HepG2 (cell line): ENCODE measurements at regions not wholly inside any gene's neighbourhood (a gene's known extent, or its start where the extent isn't known, plus 50 kb on each side); places are given as distances from the start of the nearest gene placed in this dataset.
"Not testable (repeated sequence)": the region's sequence is repeated elsewhere in the genome, so short reads cannot be mapped to it uniquely, and the experiment has no call there.

Experiments used
- ATAC-seq: fragments of 200-7000 bp; cut with Tn5 transposase; 3 replicates; pipeline ENCODE4 v1.9.1; 2020; ENCODE audit warnings: mild to moderate bottlenecking, moderate library complexity
- BruUV-seq: library from RNA; stranded (reverse); fragments of 400-500 nt; replicated peaks from 2 replicates; lab custom pipeline; 2021; lab: Mats Ljungman, UMichigan
- CTCF ChIA-PET: fragments of 300-600 bp; formaldehyde crosslinking; extraction: SDS; loops from one replicate; lab custom pipeline; 2021; ENCODE audit warnings: low total read pairs, inconsistent platforms, low intra/inter-chr PET ratio; lab: Yijun Ruan, JAX
- POLR2A ChIA-PET: fragments of 350-600 bp; sonication (Branson Sonifier 250); formaldehyde crosslinking; loops from one replicate; lab custom pipeline; 2020; ENCODE audit warnings: antibody characterized with exemption, inconsistent platforms; lab: Yijun Ruan, JAX
- DNase-seq: peaks from one replicate; pipeline ENCODE4 v3.0.0-alpha.2; 2015; ENCODE audit warnings: low spot score
- FAIRE-seq: peaks from 3 replicates; lab custom pipeline; 2011; peaks lifted over from hg19 to GRCh38; lab: Jason Lieb, UNC
- H2AFZ ChIP-seq: one replicate; pipeline ENCODE4 v1.6.1; 2011; ENCODE audit warnings: low read length, inconsistent platforms
- H3K27ac ChIP-seq: fragments of 300-600 bp; 3 replicates; pipeline ENCODE4 v1.8.0; 2011; ENCODE audit warnings: mixed run types, mild to moderate bottlenecking, mixed read lengths, low read length, inconsistent platforms; ENCODE audit not compliant: insufficient read depth; ENCODE audit errors: extremely low read length
- H3K27me3 ChIP-seq, 2 experiments: fragments of 200-600 bp in 1 of 2; 2 replicates in 1 of 2; 3 replicates in 1 of 2; pipeline versions ENCODE4 v1.6.0 to v1.8.0; 2011; ENCODE audit warnings: low read length in 2 of 2, mild to moderate bottlenecking in 2 of 2, moderate library complexity in 2 of 2, inconsistent platforms in 1 of 2; ENCODE audit not compliant: insufficient read depth in 2 of 2, control insufficient read depth in 1 of 2
- H3K36me3 ChIP-seq, 2 experiments: fragments of 200-600 bp in 1 of 2; replicated peaks in 1 of 2; 2 replicates in 1 of 2; 3 replicates in 1 of 2; pipeline versions ENCODE4 v1.5.1 to v1.8.0; 2011; ENCODE audit warnings: low read length in 2 of 2, inconsistent platforms in 1 of 2; ENCODE audit not compliant: insufficient read depth in 2 of 2, control insufficient read depth in 1 of 2
- H3K4me1 ChIP-seq: 2 replicates; pipeline ENCODE4 v1.5.1; 2012; ENCODE audit warnings: low read length, inconsistent platforms; ENCODE audit not compliant: insufficient read depth
- H3K4me2 ChIP-seq: 2 replicates; pipeline ENCODE4 v1.6.0; 2011; ENCODE audit warnings: low read depth, low read length, inconsistent platforms
- H3K4me3 ChIP-seq, 3 experiments: fragments of 200-600 bp in 1 of 3; sonication (generic), shearing (Covaris generic) in 1 of 3; replicated peaks in 1 of 3; 2 replicates each; pipeline ENCODE4 v1.5.1; 2011 to 2016; ENCODE audit warnings: low read length in 3 of 3, inconsistent platforms in 2 of 3, low read depth in 2 of 3, mild to moderate bottlenecking in 2 of 3, control low read depth in 1 of 3, mixed read lengths in 1 of 3; ENCODE audit not compliant: insufficient read depth in 1 of 3
- H3K79me2 ChIP-seq: one replicate; pipeline ENCODE4 v1.6.1; 2011; ENCODE audit warnings: low read length, inconsistent platforms; ENCODE audit not compliant: insufficient read depth
- H3K9ac ChIP-seq: 2 replicates; pipeline ENCODE4 v1.6.0; 2011; ENCODE audit warnings: mild to moderate bottlenecking, low read depth, low read length, inconsistent platforms; ENCODE audit not compliant: insufficient read depth
- H3K9me3 ChIP-seq: 2 replicates; pipeline ENCODE4 v1.5.1; 2012; ENCODE audit warnings: mild to moderate bottlenecking, low read length
- H4K20me1 ChIP-seq: 2 replicates; pipeline ENCODE4 v1.6.0; 2011; ENCODE audit warnings: inconsistent platforms, mild to moderate bottlenecking, low read length, moderate library complexity; ENCODE audit not compliant: insufficient read depth
- AHR ChIP-seq: IDR thresholded peaks from 2 replicates; pipeline ENCODE4 v1.6.1; 2018; ENCODE audit warnings: missing genetic modification reagents, missing compliant biosample characterization
- AKAP8 ChIP-seq: sonication (generic); formaldehyde crosslinking; IDR thresholded peaks from 2 replicates; pipeline ENCODE4 v1.5.1; 2020; ENCODE audit warnings: mild to moderate bottlenecking, missing genetic modification reagents
- CREB1 ChIP-seq, 2 experiments: fragments of 450-650 bp in 1 of 2; IDR thresholded peaks; 2 replicates each; pipeline ENCODE4 v1.6.1; 2016 to 2017; ENCODE audit warnings: control low read depth in 1 of 2, mild to moderate bottlenecking in 1 of 2, missing compliant biosample characterization in 1 of 2, missing genetic modification characterization in 1 of 2
- EHMT2 ChIP-seq: fragments of 200-600 bp; sonication (generic); IDR thresholded peaks from 2 replicates; pipeline ENCODE4 v1.7.0; 2017; ENCODE audit warnings: antibody characterized with exemption, low read depth, low read length, borderline replicate concordance
- ESRRA ChIP-seq: sonication (generic); formaldehyde crosslinking; IDR thresholded peaks from 2 replicates; pipeline ENCODE4 v1.5.1; 2020; ENCODE audit warnings: mild to moderate bottlenecking, low read depth, missing genetic modification reagents
- NR2F2 ChIP-seq: IDR thresholded peaks from 2 replicates; pipeline ENCODE4 v1.6.1; 2012; ENCODE audit warnings: low read depth, inconsistent platforms, borderline replicate concordance
- RAD21 ChIP-seq: fragments of 450-650 bp; formaldehyde crosslinking; IDR thresholded peaks from 2 replicates; pipeline ENCODE4 v1.5.0; 2020; ENCODE audit warnings: mild to moderate bottlenecking
- SMAD9 ChIP-seq: sonication (generic); formaldehyde crosslinking; IDR thresholded peaks from 2 replicates; pipeline ENCODE4 v1.5.1; 2020; ENCODE audit warnings: mild to moderate bottlenecking, missing genetic modification reagents
- TBX3 ChIP-seq: fragments of 450-650 bp; IDR thresholded peaks from 2 replicates; pipeline ENCODE4 v1.6.1; 2017; ENCODE audit warnings: antibody characterized with exemption, mild to moderate bottlenecking, inconsistent platforms, borderline replicate concordance
- ZC3H13 ChIP-seq: sonication (generic); formaldehyde crosslinking; IDR thresholded peaks from 2 replicates; pipeline ENCODE4 v1.8.1; 2023; ENCODE audit warnings: mild to moderate bottlenecking, missing genetic modification reagents, moderate library complexity
- ZFP37 ChIP-seq: sonication (generic); formaldehyde crosslinking; IDR thresholded peaks from 2 replicates; pipeline ENCODE4 v1.4.0; 2020; ENCODE audit warnings: missing genetic modification reagents, borderline replicate concordance
- ZNF281 ChIP-seq: sonication (generic); formaldehyde crosslinking; IDR thresholded peaks from 2 replicates; pipeline ENCODE4 v1.4.0; 2020; ENCODE audit warnings: missing genetic modification reagents, borderline replicate concordance
- ZNF3 ChIP-seq: IDR thresholded peaks from 2 replicates; pipeline ENCODE4 v1.7.0; 2017; ENCODE audit warnings: inconsistent platforms
- ZNF678 ChIP-seq: sonication (generic); formaldehyde crosslinking; IDR thresholded peaks from 2 replicates; pipeline ENCODE4 v1.4.0; 2020; ENCODE audit warnings: mild to moderate bottlenecking, missing genetic modification reagents
- WGBS: methylation state at CpG from one replicate; pipeline ENCODE4 v1.1.6; 2017; ENCODE audit warnings: low lambda C conversion rate; 5-methylcytosine and 5-hydroxymethylcytosine counted together
- in situ Hi-C: cut with HindIII; loops from 2 replicates; pipeline ENCODE4 v1.10.0; 2017; ENCODE audit warnings: low pct_unique_long_range_greater_than_20kb; ENCODE audit not compliant: extremely low pct_ligation_motif_present
- intact Hi-C: fragments of 100-400 bp; cut with micrococcal nuclease; formaldehyde crosslinking; loops from one replicate; pipeline ENCODE4 v1.10.0; 2022; ENCODE audit not compliant: unreplicated experiment

GRCh38 chr12:131344715-131345520, 366.0 kb upstream of the SFSWAP start:
- H3K27ac ChIP-seq; H4K20me1 ChIP-seq; H3K79me2 ChIP-seq; H3K4me3 ChIP-seq; H3K36me3 ChIP-seq; ATAC-seq; H3K9me3 ChIP-seq; H3K4me1 ChIP-seq; DNase-seq; FAIRE-seq; in situ Hi-C loops; POLR2A ChIA-PET; H3K9ac ChIP-seq; BruUV-seq; H2AFZ ChIP-seq; H3K4me2 ChIP-seq; CTCF ChIA-PET; TF ChIP-seq CREB1 (CRISPR knock-in tag; IDR thresholded peaks at IDR 0.05): not testable (repeated sequence)
- WGBS, result 8% methylated on average over 5 of the region's 22 CpGs
- H3K27me3 ChIP-seq, result peaks cover 3 to 15% of the 10 kb centered on the region in 2 experiments; a peak in 4 of 5 replicates
- intact Hi-C loops, result loop anchor here (5.0 kb wide), 1 partner anchor 277 kb away; no protein-coding TSS in a partner anchor
- TF ChIP-seq CREB1 (IDR thresholded peaks at IDR 0.05), result peak; percentile 90

- Histone ChIP-seq H3K4me3 (no peak overlapping the region), H3K4me2 (no peak overlapping the region), H3K27ac (no peak overlapping the region), H3K9ac (no peak overlapping the region), H2AFZ (no peak overlapping the region), H3K36me3 (no peaks in the 10 kb centered on the region), H3K9me3 (no peaks in the 10 kb centered on the region), H3K27me3 (peaks cover 3 to 13% of the 10 kb centered on the region in 2 experiments; a peak in 4 of 5 replicates), H3K79me2 (no peaks in the 10 kb centered on the region), H4K20me1 (no peaks in the 10 kb centered on the region), H3K4me1 (no peaks in the 10 kb centered on the region)
- FAIRE-seq, result no peak
- BruUV-seq, result no TSS peak
- DNase-seq, result no peak
- CTCF ChIA-PET, result no interaction called here
- POLR2A ChIA-PET, result no interaction called here
- no peak; the same call in 2 of the 3 replicates for ATAC-seq
- intact Hi-C loops (loop anchor here (5.0 kb wide), 1 partner anchor 277 kb away; no protein-coding TSS in a partner anchor), in situ Hi-C loops (no loop called here)
- 20% methylated on average over 3 of the region's 19 CpGs for WGBS
- TF ChIP-seq NR2F2, result no peak
- no peak for TF ChIP-seq SMAD9 (CRISPR knock-in tag)
- TF ChIP-seq AKAP8, result no peak
- TF ChIP-seq ZNF678 (CRISPR knock-in tag), result no peak
- no peak for TF ChIP-seq ZC3H13
- TF ChIP-seq ZNF3 (CRISPR knock-in tag), result no peak
- TF ChIP-seq ZFP37 (CRISPR knock-in tag), result no peak
- TF ChIP-seq EHMT2, result no peak
- no peak for TF ChIP-seq ZNF281
- TF ChIP-seq AHR, result no peak
- no peak for TF ChIP-seq ESRRA (CRISPR knock-in tag)
- TF ChIP-seq RAD21, result no peak
- TF ChIP-seq TBX3, result no peak
These were observed 365.1 kb upstream of the SFSWAP start for GRCh38 chr12:131345521-131346436.
